Natural killer cell (primary cell): ENCODE measurements at regions not wholly inside any gene's neighbourhood (a gene's known extent, or its start where the extent isn't known, plus 50 kb on each side); places are given as distances from the start of the nearest gene placed in this dataset.

ENCODE experiments used
- ATAC-seq, 3 donors: fragments of 150-1000 bp in 2 of 3; fragments of 200-7000 bp in 1 of 3; cut with Tn5 transposase; 1 replicate in 1 of 3; 2 replicates in 2 of 3; pipeline ENCODE4 v1.10.0; 2021; ENCODE audit warnings: mild to moderate bottlenecking in 2 of 3, moderate library complexity in 2 of 3
- DNase-seq, 2 donors: peaks; one replicate each; pipeline versions ENCODE4 v3.0.0 to v3.0.0-alpha.2; 2013 to 2021; ENCODE audit warnings: mixed read lengths in 1 of 2
- H3K27ac ChIP-seq: one replicate; pipeline ENCODE4 v1.5.1; 2013; ENCODE audit warnings: mild to moderate bottlenecking, low read length
- H3K27me3 ChIP-seq: one replicate; pipeline ENCODE4 v1.6.1; 2013; ENCODE audit warnings: low read length; ENCODE audit not compliant: control insufficient read depth, insufficient read depth
- H3K36me3 ChIP-seq: one replicate; pipeline ENCODE4 v1.6.1; 2013; ENCODE audit warnings: low read length; ENCODE audit not compliant: control insufficient read depth, insufficient read depth
- H3K4me1 ChIP-seq: one replicate; pipeline ENCODE4 v1.6.1; 2013; ENCODE audit warnings: low read length; ENCODE audit not compliant: control insufficient read depth, insufficient read depth
- H3K4me3 ChIP-seq: one replicate; pipeline ENCODE4 v1.5.1; 2013; ENCODE audit warnings: low read length
- H3K9me3 ChIP-seq: one replicate; pipeline ENCODE4 v1.6.1; 2013; ENCODE audit warnings: low read length; ENCODE audit not compliant: control insufficient read depth, insufficient read depth
- H3K27ac Mint-ChIP-seq, 2 donors: one replicate each; pipeline ENCODE4 v1.8.0; 2022; ENCODE audit warnings: mild to moderate bottlenecking in 2 of 2, mixed read lengths in 2 of 2, moderate library complexity in 1 of 2
- H3K27me3 Mint-ChIP-seq, 2 donors: one replicate each; pipeline ENCODE4 v1.8.0; 2022; ENCODE audit warnings: low read depth in 2 of 2, mixed read lengths in 2 of 2
- H3K36me3 Mint-ChIP-seq: one replicate; pipeline ENCODE4 v1.8.0; 2022; ENCODE audit warnings: mixed read lengths
- H3K4me1 Mint-ChIP-seq, 2 donors: one replicate each; pipeline ENCODE4 v1.8.0; 2022; ENCODE audit warnings: mixed read lengths in 2 of 2
- H3K4me3 Mint-ChIP-seq: one replicate; pipeline ENCODE4 v1.8.0; 2022; ENCODE audit warnings: mild to moderate bottlenecking, moderate library complexity, mixed read lengths
- H3K9me3 Mint-ChIP-seq, 2 donors: one replicate each; pipeline ENCODE4 v1.8.0; 2022; ENCODE audit warnings: mixed read lengths in 2 of 2
- WGBS: methylation state at CpG from one replicate; pipeline ENCODE4 v1.1.7; 2013; ENCODE audit warnings: missing lambda C conversion rate; ENCODE audit not compliant: insufficient coverage; 5-methylcytosine and 5-hydroxymethylcytosine counted together
- intact Hi-C: fragments of 100-400 bp; cut with micrococcal nuclease; formaldehyde crosslinking; loops from one replicate; pipeline ENCODE4 v1.14.2; 2022
- TF ChIP-seq, protein P1 (sequence below): fragments of 200-600 bp; IDR thresholded peaks from one replicate; pipeline ENCODE4 v1.8.0; 2022; ENCODE audit warnings: antibody characterized with exemption

DNA sequence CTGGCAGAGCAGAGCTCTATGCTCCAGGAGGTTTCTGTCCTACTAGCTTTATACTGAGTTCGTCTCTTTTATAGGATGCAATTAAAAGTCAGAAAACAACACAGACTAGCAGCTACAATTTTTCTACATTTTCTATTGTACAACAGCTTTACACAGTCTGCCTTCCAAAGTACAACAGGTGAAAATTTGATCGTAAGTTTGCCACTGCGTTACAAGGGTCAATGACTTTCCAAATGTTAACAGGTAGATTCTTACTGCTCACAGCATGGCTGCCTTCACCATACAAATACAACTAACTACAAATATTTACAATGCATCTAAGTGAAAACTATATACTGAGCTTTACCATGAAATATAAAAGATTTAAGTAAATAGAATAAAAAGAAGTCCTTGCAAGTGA lies 268.6 kb upstream of the SLCO3A1 start:
- Histone ChIP-seq H3K27me3 (no peaks in the 10 kb centered on the region), H3K4me1 (no peaks in the 10 kb centered on the region), H3K4me3 (no peak overlapping the region), H3K36me3 (no peaks in the 10 kb centered on the region), H3K27ac (no peak overlapping the region), H3K9me3 (no peaks in the 10 kb centered on the region)
- Mint-ChIP-seq H3K27me3 (peaks cover 14 to 49% of the 10 kb centered on the region in 2 donors), H3K27ac (no peak overlapping the region), H3K36me3 (no peaks in the 10 kb centered on the region), H3K9me3 (no peaks in the 10 kb centered on the region), H3K4me3 (no peak overlapping the region), H3K4me1 (no peaks in the 10 kb centered on the region)
- no peak for DNase-seq
- 100% methylated on average over 3 of the region's 3 CpGs for WGBS
- intact Hi-C loops = no loop called here
- TF ChIP-seq, protein P1, sequence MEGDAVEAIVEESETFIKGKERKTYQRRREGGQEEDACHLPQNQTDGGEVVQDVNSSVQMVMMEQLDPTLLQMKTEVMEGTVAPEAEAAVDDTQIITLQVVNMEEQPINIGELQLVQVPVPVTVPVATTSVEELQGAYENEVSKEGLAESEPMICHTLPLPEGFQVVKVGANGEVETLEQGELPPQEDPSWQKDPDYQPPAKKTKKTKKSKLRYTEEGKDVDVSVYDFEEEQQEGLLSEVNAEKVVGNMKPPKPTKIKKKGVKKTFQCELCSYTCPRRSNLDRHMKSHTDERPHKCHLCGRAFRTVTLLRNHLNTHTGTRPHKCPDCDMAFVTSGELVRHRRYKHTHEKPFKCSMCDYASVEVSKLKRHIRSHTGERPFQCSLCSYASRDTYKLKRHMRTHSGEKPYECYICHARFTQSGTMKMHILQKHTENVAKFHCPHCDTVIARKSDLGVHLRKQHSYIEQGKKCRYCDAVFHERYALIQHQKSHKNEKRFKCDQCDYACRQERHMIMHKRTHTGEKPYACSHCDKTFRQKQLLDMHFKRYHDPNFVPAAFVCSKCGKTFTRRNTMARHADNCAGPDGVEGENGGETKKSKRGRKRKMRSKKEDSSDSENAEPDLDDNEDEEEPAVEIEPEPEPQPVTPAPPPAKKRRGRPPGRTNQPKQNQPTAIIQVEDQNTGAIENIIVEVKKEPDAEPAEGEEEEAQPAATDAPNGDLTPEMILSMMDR = no peak
- no peak for ATAC-seq

- Mint-ChIP-seq H3K4me1 (no peaks in the 10 kb centered on the region), H3K27me3 (peaks cover 14 to 46% of the 10 kb centered on the region in 2 donors), H3K36me3 (no peaks in the 10 kb centered on the region), H3K4me3 (no peak overlapping the region), H3K27ac (no peak overlapping the region), H3K9me3 (no peaks in the 10 kb centered on the region)
- ATAC-seq (no peak), DNase-seq (no peak)
- H3K4me3 ChIP-seq = no peak overlapping the region
- no peak overlapping the region for H3K27ac ChIP-seq
- intact Hi-C loops = no loop called here
- 65% methylated on average over 4 of the region's 4 CpGs for WGBS
- no peaks in the 10 kb centered on the region for H3K27me3 ChIP-seq
- TF ChIP-seq, protein P1 = no peak
- H3K4me1 ChIP-seq = no peaks in the 10 kb centered on the region
- H3K9me3 ChIP-seq = no peaks in the 10 kb centered on the region
- no peaks in the 10 kb centered on the region for H3K36me3 ChIP-seq
These were observed 266.9 kb upstream of the SLCO3A1 start for GRCh38 chr15:91586560-91586959.

- TF ChIP-seq, protein P1 = no peak
- H3K36me3 Mint-ChIP-seq = no peaks in the 10 kb centered on the region
- no peak for ATAC-seq
These were observed 264.1 kb upstream of the SLCO3A1 start for GRCh38 chr15:91589360-91589759.

GRCh38 chr15:91592567-91592966 lies 260.9 kb upstream of the SLCO3A1 start:
- H3K27me3 Mint-ChIP-seq = peaks cover 8 to 17% of the 10 kb centered on the region in 2 donors
- ATAC-seq = no peak
- no peaks in the 10 kb centered on the region for H3K4me1 ChIP-seq
- WGBS = 42% methylated on average over 2 of the region's 2 CpGs
- no peaks in the 10 kb centered on the region for H3K9me3 Mint-ChIP-seq
- no peaks in the 10 kb centered on the region for H3K4me1 Mint-ChIP-seq
- TF ChIP-seq, protein P1 = no peak
- H3K36me3 Mint-ChIP-seq = no peaks in the 10 kb centered on the region
- no peaks in the 10 kb centered on the region for H3K27me3 ChIP-seq
- H3K4me3 ChIP-seq = no peak overlapping the region
- H3K27ac Mint-ChIP-seq = no peak overlapping the region
- no peak overlapping the region for H3K27ac ChIP-seq
- no peaks in the 10 kb centered on the region for H3K9me3 ChIP-seq
- intact Hi-C loops = no loop called here
- no peaks in the 10 kb centered on the region for H3K36me3 ChIP-seq
- no peak for DNase-seq
- no peak overlapping the region for H3K4me3 Mint-ChIP-seq

More at GRCh38 chr15:91589360-91589759, 264.1 kb upstream of the SLCO3A1 start:
- WGBS = 93% methylated on average over 3 of the region's 3 CpGs
- intact Hi-C loops = no loop called here
- Histone ChIP-seq H3K9me3 (no peaks in the 10 kb centered on the region), H3K36me3 (no peaks in the 10 kb centered on the region), H3K4me3 (no peak overlapping the region), H3K27me3 (no peaks in the 10 kb centered on the region), H3K4me1 (no peaks in the 10 kb centered on the region), H3K27ac (no peak overlapping the region)
- no peaks in the 10 kb centered on the region for H3K9me3 Mint-ChIP-seq
- no peaks in the 10 kb centered on the region for H3K4me1 Mint-ChIP-seq
- no peak overlapping the region for H3K27ac Mint-ChIP-seq
- peak in 1 of 2 donors; percentile 17 for DNase-seq
- H3K27me3 Mint-ChIP-seq = peaks cover 7 to 28% of the 10 kb centered on the region in 2 donors
- no peak overlapping the region for H3K4me3 Mint-ChIP-seq
